Astrocyte of the cerebellum (primary cell): ENCODE measurements at regions not wholly inside any gene's neighbourhood (a gene's known extent, or its start where the extent isn't known, plus 50 kb on each side); places are given as distances from the start of the nearest gene placed in this dataset.
A peak's percentile ranks its signal among the peaks of the same experiment; 100 is the strongest.

Experiments
- DNase-seq: peaks from one replicate; pipeline ENCODE4 v3.0.0-alpha.2; 2011; ENCODE audit warnings: low read depth
- H3K4me3 ChIP-seq: 2 replicates; pipeline ENCODE4 v1.5.1; 2011; ENCODE audit warnings: mild to moderate bottlenecking, low read depth, low read length, moderate library complexity
- CTCF ChIP-seq: IDR thresholded peaks from 2 replicates; pipeline ENCODE4 v1.5.1; 2012; ENCODE audit warnings: low read length, low read depth, moderate library complexity, mild to moderate bottlenecking; ENCODE audit errors: missing control alignments
- in situ Hi-C: cut with HindIII; loops from 2 replicates; pipeline ENCODE4 v1.10.0; 2017; ENCODE audit warnings: low sequenced_read_pairs

- H3K4me3 ChIP-seq = no peak overlapping the region
- in situ Hi-C loops = no loop called here
- DNase-seq = no peak
- no peak for TF ChIP-seq CTCF
Measured at GRCh38 chr16:5838071-5838470, 740.5 kb upstream of the EEF2KMT start.

GRCh38 chr16:5837007-5837670, 739.5 kb upstream of the EEF2KMT start:
- DNase-seq = no peak
- no peak for TF ChIP-seq CTCF
- in situ Hi-C loops = no loop called here
- H3K4me3 ChIP-seq = no peak overlapping the region

- no peak overlapping the region for H3K4me3 ChIP-seq
- in situ Hi-C loops = no loop called here
- TF ChIP-seq CTCF = no peak
- no peak for DNase-seq
Measured at GRCh38 chr16:5835876-5836275, 738.3 kb upstream of the EEF2KMT start.

- no peak for TF ChIP-seq CTCF
- no peak overlapping the region for H3K4me3 ChIP-seq
- in situ Hi-C loops = no loop called here
- no peak for DNase-seq
Measured at GRCh38 chr16:5826332-5826731, 728.7 kb upstream of the EEF2KMT start.

- peak; percentile 11 for DNase-seq
- TF ChIP-seq CTCF = no peak
- no peak overlapping the region for H3K4me3 ChIP-seq
- in situ Hi-C loops = no loop called here
Measured at GRCh38 chr16:5820472-5820871, 722.9 kb upstream of the EEF2KMT start.

GRCh38 chr16:5815570-5816237, 718.1 kb upstream of the EEF2KMT start:
- DNase-seq = no peak
- no peak for TF ChIP-seq CTCF
- in situ Hi-C loops = no loop called here
- no peak overlapping the region for H3K4me3 ChIP-seq
